GM13976 (cell line): ENCODE measurements at regions not wholly inside any gene's neighbourhood (a gene's known extent, or its start where the extent isn't known, plus 50 kb on each side); places are given as distances from the start of the nearest gene placed in this dataset.
"Not testable (repeated sequence)": the region's sequence is repeated elsewhere in the genome, so short reads cannot be mapped to it uniquely, and the experiment has no call there.

ENCODE experiments used
- DNase-seq: peaks from one replicate; pipeline ENCODE4 v3.0.0; 2012; ENCODE audit warnings: low spot score
- in situ Hi-C: fragments of 300-500 bp; cut with MboI; formaldehyde crosslinking; loops from one replicate; pipeline ENCODE4 v1.12.0; 2022; ENCODE audit warnings: low sequenced_read_pairs, mixed read lengths, inconsistent platforms; ENCODE audit not compliant: unreplicated experiment
- TF ChIP-seq, protein P1 (sequence below): IDR thresholded peaks from 2 replicates; pipeline ENCODE4 v1.5.1; 2012; ENCODE audit warnings: borderline replicate concordance, mild to moderate bottlenecking; ENCODE audit not compliant: insufficient read depth; ENCODE audit errors: extremely low read depth, missing control alignments, control extremely low read depth

DNA sequence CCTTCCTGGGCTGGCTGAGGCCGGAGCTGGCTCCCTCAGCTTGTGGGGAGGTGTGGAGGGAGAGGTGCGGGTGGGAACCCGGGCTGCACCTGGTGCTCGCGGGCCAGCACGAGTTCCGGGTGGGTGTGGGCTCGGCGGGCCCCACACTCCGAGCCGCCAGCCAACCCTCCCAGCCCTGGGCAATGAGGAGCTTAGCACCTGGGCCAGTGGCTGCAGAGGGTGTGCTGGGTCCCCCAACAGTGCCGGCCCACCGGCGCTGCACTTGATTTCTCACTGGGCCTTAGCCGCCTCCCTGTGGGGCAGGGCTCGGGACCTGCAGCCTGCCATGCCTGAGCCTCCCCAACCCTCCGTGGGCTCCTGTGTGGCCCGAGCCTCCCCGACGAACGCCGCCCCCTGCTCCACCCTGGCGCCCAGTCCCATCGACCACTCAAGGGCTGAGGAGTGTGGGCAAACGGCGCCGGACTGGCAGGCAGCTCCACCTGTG is 182.7 kb upstream of the PAQR3 start:
- in situ Hi-C loops: no loop called here
- TF ChIP-seq, protein P1, sequence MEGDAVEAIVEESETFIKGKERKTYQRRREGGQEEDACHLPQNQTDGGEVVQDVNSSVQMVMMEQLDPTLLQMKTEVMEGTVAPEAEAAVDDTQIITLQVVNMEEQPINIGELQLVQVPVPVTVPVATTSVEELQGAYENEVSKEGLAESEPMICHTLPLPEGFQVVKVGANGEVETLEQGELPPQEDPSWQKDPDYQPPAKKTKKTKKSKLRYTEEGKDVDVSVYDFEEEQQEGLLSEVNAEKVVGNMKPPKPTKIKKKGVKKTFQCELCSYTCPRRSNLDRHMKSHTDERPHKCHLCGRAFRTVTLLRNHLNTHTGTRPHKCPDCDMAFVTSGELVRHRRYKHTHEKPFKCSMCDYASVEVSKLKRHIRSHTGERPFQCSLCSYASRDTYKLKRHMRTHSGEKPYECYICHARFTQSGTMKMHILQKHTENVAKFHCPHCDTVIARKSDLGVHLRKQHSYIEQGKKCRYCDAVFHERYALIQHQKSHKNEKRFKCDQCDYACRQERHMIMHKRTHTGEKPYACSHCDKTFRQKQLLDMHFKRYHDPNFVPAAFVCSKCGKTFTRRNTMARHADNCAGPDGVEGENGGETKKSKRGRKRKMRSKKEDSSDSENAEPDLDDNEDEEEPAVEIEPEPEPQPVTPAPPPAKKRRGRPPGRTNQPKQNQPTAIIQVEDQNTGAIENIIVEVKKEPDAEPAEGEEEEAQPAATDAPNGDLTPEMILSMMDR: no peak
- no peak for DNase-seq

DNA sequence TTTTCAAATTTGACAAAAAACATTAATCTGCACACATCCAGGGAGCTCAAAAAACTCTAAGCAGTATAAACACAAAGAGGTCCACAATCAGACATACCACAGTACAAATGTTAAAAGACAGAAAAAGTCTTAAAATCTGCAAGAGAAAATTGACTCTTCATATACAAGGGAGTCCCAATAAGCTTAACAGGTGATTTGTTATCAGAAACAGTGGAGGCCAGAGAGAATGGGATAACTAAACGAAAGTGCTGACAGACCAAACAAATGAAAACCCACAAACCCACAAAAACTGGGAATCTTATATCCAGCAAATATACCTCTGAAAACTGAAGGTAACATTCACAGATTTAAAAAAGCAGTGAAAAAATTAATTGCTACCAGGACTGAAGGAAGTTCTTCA is 182.0 kb upstream of the PAQR3 start:
- in situ Hi-C loops: no loop called here
- TF ChIP-seq, protein P1: no peak
- DNase-seq: no peak

DNA sequence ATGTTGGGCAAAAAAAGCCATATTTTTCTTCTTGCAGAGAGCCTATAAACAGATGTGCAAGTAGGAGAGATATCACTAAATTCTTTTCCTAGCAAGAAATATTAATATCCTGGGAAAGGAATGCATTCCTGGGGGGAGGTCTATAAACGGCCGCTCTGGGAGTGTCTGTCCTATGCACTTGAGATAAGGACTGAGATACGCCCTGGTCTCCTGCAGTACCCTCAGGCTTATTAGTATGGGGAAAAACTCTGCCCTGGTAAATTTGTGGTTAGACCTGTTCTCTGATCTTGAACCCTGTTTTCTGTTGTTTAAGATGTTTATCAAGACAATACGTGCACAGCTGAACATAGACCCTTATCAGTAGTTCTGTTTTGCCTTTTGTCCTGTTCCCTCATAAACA is 177.8 kb upstream of the PAQR3 start:
- in situ Hi-C loops, DNase-seq: not testable (repeated sequence)

DNA sequence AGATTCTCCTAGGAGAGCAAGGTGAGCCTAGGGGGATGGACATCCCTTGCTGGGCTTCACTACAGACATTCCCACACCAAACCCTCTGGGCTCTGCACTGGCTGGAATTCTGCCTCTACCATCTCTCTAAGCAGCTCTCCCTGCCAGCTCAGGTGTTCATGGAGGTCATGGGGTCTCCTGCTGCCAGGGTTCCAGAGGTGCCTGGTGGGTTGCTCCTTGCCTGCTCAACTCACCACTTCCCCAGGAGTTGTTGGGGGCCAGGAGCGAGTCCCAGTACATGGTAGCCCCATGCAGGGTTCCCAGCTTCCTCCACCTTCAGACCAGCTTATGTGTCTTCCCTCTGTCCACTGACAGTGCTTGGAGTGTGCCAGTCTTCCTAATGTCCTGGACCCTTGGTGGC is 167.8 kb upstream of the PAQR3 start:
- TF ChIP-seq, protein P1: no peak
- in situ Hi-C loops: no loop called here
- DNase-seq: no peak

DNA sequence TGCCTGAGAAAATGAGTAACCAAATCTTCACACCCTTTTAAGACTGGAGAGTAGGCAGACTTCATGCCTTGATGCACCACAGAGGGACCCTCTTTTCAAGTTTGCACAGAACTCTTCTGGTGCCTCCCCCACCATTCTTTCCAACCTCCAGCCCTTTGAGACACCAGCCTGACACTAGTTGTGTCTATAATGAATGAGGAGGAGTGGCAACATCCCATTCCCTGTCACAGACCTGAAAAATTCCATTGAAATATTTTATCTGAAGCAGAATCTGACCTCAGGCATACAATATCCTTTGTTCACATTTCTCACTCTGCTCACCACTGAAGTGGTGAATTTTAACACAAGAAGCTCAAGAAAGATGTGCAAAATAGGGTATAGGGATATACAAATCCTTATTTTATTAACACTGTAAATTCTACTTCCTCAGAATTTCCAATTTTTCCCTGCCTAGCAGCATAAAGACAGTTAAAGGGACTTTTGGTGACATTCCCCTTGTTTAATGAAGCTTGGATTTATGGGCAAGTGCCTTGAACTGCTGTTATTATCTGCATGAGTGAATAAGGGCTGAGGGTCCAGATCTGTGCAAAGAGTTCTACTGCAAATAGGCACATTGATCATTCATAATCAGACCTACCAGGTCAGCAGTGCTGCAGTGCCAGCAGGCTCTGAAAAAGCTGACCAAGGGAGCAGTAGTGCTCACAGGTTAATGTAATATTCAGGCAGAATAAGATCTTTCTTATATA is 149.9 kb upstream of the PAQR3 start:
- DNase-seq: no peak
- in situ Hi-C loops: no loop called here
- TF ChIP-seq, protein P1: no peak

DNA sequence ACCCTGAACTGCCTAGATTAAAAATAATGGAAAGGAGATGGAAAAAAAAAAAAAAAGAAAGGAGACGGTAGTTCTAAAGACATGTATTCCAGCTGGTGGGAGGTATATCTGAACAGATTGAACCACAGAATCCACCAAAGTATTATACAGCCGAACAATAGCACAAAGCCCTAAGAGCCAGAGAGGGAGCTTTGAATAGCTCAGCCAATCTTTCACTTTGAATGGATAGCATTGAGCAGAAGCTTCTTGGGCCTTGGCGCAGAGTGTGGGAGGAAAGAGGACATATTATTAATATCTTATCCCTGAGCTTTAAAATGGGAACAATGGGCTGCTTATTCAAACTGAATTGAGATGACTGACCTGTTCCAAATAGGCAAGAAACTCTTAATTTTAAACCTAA is 147.8 kb upstream of the PAQR3 start:
- in situ Hi-C loops: no loop called here
- TF ChIP-seq, protein P1: no peak
- no peak for DNase-seq

DNA sequence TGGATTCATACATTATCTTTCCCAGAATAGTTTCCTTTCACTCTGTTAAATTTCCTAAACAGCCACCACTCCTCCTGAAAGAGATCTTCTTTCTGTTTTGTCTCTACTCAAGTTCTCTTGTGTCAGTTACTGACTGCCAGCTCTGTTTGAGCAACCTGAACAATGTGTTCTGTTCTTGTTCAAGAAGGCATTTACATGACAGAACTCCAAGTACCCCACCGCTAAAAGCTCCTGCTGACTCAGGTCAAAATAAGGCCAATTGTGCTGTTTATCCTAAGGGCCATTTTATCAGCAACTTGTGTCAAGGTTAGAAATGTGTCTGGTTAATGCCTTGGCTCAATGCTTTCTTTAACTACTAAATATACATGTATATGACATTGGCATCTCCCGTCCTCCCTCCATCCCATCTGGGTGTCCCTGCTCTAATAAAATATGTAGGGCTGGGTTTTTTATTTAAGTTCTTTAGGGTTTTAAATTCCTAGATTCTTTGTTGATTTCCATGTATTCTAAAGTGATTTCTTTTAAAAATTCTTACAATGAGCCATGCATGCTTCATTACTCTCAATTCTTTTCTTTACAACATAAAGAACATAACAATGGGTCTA is 144.3 kb upstream of the PAQR3 start:
- in situ Hi-C loops: no loop called here
- TF ChIP-seq, protein P1: no peak
- no peak for DNase-seq
